NCI-H2081 treated with DMSO at 0.1 percent for 48 hours (cell line): ENCODE measurements at regions not wholly inside any gene's neighbourhood (a gene's known extent, or its start where the extent isn't known, plus 50 kb on each side); places are given as distances from the start of the nearest gene placed in this dataset.

Source experiments
- DNase-seq: peaks from one replicate; lab custom pipeline; 2025; lab: John Stamatoyannopoulos, UW

DNA sequence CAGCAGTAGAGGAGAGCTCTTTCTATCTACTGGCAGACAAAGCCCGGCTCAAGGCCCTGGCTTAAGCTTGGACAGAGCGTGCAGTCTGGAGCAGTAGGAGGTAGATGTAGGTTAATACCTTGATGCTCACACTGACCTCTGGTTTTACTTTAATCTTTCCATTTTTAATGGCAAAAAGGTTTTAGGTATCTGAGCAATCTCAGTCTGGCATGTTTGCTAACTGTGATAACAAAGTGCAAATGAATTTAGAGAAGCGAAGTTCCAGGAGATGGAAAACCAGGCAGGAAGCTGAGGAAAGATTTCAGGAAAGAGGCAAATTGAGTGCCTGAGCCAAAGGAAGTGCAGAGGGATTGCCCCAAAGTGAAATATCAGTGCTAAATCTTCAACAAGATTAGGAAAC is 356.6 kb downstream of the FOXO1 start:
- no peak for DNase-seq

DNA sequence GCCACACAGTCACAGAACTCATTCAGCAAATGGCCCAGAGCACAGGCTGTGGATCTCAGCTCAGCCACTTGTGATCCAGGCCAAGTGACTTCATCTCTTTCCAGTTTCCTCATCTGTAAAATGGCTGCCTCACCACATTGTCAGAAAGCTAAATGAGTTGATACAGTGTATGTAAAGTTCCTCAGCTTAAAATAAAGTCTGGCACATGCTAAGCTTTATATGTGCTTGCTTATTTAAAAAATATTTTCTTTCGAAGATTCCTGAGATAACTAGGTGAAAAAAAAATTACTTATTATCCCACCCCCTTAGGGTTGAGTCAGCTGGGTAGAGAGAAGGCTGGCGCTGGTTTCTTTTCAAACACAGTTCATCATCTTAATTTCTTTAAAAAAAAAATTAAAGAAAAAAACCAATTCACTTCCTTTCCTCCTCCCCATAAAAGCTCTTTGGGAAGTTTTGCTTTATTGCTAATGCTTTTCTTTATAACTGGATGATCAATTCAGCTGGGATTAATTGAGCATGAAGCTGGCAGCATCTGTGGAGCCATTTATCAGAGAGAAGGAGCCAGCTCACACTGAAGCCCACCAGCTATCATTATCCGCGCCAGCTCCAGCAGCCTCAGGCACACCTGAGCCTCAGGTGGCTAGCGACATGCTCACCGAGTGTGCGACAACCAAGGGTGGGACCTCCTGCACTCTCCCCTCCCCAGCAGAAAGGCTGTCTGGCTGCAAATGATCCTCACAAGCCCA is 354.9 kb downstream of the FOXO1 start:
- no peak for DNase-seq

DNA sequence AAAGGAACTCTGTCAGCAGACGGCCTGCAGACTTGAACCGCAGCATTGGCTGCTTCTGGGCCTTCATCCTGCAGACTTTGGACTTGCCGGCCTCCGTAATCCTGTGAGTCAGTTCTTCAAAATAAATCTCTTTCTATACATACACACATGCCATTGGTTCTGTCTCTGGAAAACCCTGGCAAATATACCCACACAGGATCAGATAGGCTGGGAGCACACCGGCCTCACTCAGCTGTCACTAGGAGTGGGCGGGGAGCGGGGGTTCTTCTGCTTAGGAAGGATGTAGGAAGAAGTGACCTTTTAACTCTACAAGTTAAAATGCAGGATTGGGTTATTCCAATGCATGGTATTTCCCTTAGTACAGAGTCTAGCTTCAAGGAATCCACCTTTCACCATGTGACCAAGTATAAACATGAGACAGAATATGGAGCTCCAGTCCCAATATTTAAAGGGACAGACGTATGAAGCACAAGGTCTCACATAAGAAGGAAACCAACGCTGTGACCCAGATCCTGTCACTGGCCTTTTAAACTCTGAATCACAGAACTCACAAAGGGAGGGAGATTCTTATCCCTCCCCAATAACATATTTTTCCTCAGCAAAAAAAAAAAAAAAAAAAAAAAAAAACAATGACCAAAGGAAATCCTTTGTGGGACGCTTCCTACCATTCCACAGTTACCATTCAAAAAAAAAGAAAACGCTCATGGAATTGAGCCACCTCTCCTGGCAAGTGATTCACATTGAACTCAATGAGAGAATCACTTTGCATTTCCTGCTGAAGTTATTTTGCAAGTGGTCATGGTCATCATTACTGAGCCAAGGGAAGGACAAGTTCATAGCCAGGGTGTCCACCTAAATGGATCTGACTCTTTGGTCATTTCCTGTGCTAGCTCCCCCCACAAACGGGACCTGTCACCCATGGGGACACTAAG is 352.9 kb downstream of the FOXO1 start:
- no peak for DNase-seq

DNA sequence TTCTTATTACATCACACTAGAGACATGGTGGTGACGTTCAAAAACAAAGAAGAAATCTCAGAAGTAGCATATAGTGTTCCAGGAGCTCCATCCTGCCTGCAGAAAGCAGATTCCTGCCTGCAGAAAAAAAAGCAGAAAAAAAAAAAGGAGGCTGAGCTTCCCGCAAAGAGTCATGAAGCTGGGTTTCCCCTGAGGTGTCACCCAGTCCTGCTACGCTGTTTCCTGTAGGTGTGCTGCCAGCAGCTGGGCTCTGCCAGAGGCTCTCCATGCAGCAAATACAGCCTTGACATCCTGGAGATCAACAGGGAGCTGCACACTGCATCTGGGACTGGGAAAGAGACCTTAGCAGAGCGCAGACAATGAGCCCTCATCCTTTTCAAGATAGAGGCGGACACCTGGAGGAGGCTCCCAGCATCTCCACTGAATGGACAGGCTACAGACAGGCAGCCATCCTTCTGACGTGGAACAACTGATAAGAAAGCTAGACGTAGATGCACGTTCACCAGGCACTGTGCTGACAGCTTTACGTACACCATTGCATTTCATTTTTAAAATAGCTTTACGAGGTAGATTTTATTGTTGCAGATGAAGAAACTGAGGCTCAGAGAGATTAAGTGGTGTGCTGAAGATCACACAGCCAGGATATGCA is 350.9 kb downstream of the FOXO1 start:
- no peak for DNase-seq

DNA sequence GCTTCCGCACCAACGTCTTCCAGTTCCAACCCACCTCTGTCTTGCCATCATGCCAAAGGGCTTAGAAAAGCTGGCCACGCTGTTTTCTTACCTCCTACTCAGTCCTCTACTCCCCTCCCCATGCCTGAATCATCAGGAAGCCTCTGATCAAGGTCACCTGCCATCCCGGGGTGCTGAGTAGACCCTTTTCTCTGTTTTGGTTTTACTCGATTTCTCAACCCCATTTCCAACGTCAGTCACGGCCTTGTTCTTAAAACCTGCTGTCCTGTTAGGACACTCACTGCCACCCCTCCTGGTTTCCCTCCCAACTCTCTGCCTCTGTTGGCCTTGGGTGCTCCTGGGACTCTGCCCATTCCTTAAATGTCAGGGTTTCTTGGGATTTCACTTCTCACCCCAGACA is 350.1 kb downstream of the FOXO1 start:
- DNase-seq: no peak

DNA sequence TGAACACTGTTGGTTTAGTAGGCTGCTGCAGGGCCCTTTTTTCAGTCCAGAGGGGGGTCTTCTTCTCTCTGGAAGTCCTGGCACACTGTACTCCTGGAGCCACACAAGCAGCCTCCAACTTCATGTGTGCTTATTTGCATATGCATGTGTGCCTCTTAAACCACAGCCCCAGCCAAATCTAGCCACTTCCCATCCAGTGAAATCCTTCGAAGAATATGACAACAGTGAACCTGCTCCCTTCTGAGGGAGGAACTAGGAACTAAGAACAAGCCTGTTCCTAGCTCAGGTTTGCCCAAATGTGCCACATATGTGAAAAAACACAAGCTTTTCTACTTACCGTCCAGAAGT is 348.5 kb downstream of the FOXO1 start:
- DNase-seq: no peak

DNA sequence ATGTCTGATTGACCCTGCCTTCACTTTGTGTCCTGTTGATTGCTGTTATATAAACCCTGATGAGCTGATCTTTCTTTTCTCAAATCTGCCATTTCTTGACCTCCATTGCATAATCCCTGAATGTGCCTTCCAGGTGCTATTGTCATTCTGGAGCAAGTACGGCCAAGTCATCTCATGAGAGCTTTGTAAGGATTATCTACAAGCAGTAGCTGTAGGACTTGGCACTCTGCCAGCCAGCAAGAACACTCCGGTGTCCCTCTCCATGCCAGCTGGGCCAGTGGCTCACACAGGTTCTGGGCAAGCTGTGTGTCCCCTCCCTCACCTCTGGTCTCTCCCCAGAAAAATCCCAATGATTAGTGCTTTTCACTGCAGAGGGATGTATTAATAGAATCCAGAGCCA is 348.1 kb downstream of the FOXO1 start:
- DNase-seq: no peak

DNA sequence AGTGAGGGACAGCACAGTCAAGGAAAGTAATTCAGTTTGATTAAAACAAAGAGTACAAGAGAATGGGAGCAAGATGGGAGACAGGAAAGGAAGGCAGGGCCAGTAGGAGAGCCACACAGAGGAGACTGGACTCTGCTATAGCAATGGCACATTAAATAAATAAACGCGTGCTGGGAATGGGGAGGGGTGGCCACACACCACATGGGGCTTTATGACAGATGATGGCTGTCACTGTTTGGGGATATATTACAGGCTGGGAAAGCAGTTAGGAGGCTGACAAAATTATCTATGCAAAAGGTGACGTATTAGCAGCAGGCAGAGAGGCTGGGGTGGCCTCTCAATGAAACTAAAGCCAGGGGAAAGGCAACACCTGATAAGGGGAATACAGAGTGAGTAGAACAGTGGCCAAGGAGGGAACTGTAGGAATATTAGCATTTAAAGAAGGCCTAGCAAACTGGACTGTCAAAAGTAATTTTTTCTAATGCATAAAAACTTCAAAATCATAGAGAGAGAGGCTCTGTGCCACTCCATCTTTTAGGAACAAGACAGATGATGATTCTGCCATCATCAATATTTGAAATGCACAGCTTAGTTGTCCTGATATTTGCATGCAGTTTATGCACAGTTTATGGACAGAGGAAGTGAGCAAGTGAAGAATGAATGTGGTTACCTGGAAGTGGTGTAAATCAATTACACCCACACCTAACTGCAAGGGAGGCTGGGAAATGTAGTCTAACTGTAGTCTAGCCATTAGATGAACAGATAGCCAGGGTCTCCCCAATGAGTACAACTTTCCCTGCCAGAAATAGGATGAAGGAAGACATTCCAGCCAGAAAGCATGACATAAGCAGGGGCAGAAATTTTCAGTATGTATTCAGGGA is 346.5 kb downstream of the FOXO1 start:
- no peak for DNase-seq

DNA sequence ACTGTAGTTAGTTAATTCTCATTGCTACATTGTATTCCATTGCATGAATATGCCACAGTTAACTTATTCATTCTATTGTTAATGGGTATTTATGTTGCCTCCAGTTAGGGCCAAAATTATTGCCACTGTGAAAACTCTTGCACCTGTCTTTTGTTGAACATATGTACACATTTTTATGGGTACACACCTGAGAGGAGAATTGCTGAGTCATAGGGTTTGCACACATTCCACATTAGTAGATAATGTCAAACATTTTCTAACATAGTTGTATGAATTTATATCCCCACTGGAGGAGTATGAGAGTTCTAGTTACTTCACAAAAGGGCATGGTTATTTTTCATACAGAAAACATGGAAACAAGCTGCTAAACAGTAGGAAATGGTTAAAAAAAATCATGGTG is 338.4 kb downstream of the FOXO1 start:
- DNase-seq: no peak

DNA sequence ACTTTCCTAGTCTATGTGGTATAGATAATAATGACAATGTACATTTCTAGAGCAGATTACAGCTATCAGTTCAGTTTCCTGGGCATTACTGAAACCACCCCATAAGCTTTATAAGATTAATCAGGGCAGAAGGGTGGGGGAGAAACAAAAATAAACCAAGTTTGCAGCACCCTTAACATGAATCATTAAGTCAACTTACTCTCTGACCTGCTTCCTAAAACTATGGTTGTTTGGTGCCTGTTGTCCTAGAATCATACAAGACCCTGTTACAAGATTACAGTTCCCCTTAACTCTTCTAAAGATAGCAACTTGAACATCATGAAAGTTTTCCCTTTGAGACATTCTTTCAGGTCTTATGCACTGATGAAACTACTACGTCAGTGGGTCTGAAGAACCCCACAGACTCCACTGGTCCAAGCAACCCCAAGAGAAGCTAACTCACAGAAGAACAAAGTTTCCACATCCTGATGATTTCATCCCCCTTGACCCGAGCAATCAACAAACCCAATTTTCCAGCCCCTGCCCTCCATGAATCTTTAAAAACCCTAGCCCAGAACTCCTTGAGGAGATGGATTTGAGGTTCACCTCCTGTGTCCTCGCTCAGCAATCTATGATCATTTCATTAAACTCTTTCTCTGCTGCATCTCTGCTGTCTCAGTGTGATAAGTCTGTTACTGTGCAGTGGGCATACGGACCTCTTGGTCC is 336.5 kb downstream of the FOXO1 start:
- DNase-seq: no peak

DNA sequence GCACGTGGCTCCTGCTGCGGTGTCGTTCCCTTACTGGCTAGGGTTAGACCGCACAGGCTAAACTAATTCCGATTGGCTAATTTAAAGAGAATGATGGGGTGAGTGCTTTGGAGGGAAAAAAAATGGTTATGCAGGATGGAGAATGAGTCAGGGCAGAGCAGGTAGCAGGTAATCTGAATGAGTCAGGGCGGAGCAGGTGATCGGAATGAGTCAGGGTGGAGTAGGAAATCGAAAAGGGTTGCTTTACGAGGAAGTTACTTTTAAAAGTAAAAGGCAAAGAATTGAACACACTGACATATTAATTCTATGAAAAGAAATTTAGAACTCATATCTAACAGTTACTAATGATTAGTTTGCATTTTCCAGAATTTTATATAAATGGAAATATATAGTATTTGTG is 335.5 kb downstream of the FOXO1 start:
- DNase-seq: no peak

DNA sequence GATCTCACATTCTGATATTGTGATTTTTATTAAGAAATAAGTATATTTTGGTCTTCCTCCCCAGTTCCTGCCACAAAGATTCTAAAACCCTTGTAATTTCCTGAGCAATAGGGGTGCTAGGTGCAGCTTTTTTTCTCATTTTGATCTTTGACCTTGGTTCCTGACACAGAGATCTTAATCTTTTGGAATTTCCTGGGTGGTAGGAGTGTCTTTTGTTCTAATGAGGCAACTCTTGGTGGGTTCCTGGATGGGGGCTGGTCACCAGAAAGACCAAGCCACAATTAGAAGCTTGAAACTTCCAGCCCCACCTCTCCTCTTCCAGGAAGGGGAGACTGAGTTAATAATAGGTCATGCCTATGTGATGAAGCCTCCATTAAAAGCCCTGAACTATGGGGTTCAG is 334.6 kb downstream of the FOXO1 start:
- DNase-seq: no peak

DNA sequence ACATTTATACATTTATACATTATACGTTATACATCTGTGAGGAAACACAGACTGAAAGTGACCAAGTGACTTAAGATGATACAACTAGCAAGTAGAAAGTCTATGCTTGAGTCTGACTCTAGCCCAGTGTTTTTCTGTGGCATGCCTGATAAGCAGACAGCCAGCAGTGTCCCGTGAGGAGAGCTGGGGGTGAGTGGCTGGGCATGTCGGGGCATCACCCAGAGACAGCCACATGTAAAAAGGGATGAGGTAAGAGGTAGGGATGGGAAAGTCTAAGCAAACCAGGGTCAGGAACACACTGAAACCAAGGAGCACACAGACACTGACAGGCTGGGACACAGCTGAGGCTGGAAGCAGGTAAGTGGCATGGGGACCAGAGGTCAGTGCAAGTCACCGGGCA is 333.2 kb downstream of the FOXO1 start:
- DNase-seq: no peak

DNA sequence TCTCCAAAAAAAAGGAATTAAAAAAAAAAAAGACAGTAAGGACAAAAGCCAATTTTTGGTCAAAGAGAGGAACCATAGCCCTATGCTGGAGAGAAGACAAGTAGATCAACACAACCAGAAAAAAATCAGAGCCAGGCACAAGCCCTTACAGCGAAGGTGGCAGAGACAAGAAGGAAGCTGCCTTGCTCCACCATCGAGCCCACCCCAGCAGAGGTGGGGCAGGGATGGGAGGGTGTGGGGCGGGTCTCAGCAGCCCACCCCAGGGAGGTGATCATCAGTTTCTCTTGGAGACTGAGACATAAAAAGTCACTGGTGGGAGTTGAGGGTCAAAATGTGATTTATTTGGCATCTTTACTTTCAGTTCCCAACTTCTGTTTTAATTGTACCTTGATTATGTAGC is 332.4 kb downstream of the FOXO1 start:
- no peak for DNase-seq

DNA sequence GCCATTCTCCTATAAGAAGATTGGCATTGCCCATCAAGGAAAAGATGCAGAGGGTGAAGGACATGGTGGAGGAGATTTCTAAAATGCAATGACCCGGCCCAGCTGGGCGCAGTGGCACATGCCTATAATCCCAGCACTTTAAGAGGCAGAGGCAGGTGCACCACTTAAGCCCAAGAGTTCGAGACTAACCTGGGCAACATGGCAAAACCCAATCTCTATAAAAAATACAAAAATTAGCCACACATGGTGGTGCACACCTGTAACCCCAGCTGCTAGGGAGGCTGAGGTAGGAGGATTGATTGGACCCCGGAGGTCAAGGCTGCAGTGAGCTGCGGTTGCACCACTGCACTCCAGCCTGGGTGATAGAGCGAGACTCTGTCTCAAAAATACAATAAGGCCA is 331.8 kb downstream of the FOXO1 start:
- DNase-seq: no peak

DNA sequence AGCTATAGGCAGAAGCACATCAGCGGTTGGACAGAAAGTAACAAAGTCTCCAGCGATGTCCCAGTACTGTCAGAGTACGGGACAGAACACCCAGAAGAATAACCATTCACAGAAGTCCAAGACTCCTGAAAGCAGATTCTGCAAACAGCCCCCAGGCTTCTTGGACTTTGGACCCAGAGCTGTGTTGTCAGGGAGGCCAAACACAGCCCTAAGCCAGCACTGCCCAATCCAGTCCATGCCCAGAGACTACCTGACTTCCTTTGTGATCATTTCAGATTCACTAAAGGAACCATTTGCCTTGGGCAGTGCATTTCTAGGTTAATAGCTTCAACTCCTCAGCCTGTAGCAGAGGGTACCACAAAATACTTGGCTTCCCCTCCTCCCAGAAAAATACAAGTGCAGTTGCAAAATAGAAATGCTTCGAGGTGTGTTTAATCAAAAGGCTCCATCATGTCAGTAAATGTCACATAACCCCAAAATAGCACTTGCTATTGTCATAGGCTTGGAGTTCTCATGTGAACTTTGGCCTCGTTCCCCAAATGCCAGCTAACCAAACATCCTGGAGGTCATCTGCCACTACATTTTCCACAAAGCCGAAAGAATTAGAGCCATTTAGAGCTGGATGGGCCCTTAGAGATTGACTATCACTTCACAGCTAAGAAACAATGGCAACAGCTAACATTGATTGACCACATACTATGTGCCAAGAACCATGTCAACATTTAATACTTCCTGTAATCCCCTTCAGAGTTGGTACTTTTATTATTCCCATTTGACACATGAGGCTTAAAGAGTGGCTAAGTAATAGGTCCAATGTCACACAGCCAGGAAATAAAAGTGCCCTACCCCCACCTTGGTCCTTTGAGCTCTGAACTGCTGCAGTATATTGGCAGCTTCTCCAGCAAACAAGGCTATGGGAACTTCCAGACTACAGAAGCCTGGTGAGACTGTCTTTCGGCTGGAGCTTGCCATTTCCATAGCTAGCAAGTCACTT is 329.9 kb downstream of the FOXO1 start:
- no peak for DNase-seq

DNA sequence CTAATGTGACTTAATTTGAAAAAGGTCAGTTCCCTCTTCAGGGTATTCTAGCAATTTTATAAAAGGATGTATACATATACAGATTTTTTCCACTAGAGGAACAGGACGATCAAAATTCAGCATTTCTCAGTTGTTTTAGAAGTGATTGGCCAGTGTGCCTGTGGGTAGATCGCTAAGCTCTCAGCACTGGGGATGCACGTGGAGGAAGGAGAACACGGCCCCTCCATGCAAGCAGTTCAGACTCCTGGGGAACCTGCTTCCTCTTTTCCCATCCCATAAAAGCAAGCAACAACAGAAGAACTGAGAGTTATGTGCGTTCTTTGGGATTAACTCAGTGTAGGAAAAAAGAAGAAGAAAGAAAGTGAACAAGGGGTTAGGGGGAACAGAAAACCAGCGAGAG is 328.8 kb downstream of the FOXO1 start:
- DNase-seq: no peak

DNA sequence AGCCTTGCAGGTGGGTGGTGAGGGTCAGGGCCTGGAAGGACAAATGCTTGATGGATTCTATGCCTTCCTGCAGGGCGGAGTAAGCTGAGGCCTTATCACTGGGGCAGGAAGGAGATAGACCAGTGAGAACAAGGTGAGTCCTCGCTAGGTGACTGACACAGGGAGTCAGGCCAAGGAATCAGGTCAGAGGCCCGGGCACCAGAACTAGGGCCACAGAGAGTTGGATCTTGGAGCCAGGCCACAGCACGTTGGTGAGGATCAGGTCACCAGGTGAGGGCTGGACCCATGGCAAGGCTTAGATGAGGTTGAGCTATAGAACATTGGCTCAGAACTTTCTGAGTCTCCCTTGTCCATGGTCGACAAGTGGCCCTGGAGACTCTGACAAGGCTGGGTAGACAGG is 328.2 kb downstream of the FOXO1 start:
- no peak for DNase-seq

DNA sequence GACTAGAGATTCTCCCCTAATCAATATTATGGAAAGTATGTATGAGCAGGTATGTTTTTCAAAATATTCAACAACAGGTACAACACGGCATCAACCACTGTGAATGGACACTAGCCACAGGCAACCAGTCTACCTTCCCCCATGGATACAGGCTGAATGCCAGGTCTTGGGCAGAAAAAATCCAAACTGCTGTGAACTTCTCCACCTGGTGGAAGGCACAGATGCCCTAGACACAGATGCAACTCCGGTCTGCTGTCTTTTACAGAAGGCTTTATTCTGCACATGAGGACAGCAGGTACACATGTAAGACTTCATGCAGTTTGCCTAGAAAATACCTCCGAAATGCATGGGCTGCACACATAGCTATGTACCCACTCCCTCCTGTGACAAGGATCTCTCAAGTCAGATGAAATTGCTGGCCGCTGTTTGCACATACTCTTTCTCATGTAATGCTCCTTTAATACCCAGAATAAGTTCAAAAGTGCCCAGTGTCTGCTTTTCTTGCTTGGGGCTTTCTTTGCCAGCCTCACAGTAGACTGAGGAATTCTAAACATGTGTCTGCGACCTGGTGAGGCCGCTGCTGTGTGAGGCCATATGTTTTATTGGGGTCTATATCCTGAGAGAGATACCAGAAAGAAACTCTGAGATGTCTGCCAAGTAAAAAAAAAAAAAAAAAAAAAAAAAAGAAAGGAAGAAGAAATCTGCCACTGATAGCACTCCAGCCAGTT is 325.9 kb downstream of the FOXO1 start:
- no peak for DNase-seq

DNA sequence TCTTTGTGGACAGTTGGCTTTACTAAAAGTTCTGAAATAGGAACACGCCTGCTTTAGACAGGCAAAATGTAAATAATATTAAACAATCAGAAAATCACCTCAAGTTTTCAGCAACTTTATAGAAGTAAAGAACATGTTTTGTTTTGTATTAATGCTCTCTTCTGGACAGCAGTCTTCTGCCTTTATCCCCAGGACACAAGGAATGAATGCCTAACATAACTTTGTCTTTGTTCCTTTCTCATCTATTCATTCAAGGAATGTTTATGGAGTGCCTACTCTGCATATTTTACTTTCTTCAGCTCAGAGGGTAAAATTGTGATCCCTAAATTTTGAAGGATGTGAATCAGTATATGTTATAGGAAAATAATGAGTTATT is 325.4 kb downstream of the FOXO1 start:
- no peak for DNase-seq
